Ecto neural progenitor cell (in vitro differentiated cells): ENCODE measurements at regions not wholly inside any gene's neighbourhood (a gene's known extent, or its start where the extent isn't known, plus 50 kb on each side); places are given as distances from the start of the nearest gene placed in this dataset.
"Not testable (repeated sequence)": the region's sequence is repeated elsewhere in the genome, so short reads cannot be mapped to it uniquely, and the experiment has no call there.

ENCODE experiments used
- DNase-seq: peaks from one replicate; pipeline ENCODE4 v3.0.0-alpha.2; 2018; ENCODE audit warnings: low spot score

GRCh38 chrX:140163371-140164159 lies 198.2 kb upstream of the CXorf66 start:
- no peak for DNase-seq

- no peak for DNase-seq
These were observed 192.3 kb upstream of the CXorf66 start for GRCh38 chrX:140157611-140158010.

- DNase-seq: no peak
These were observed 191.8 kb upstream of the CXorf66 start for GRCh38 chrX:140157143-140157542.

GRCh38 chrX:140151316-140151715 lies 186.0 kb upstream of the CXorf66 start:
- no peak for DNase-seq

GRCh38 chrX:140149761-140150160 lies 184.4 kb upstream of the CXorf66 start:
- no peak for DNase-seq

- DNase-seq: no peak
These were observed 176.2 kb upstream of the CXorf66 start for GRCh38 chrX:140141444-140142029.

GRCh38 chrX:140138492-140138891 lies 173.2 kb upstream of the CXorf66 start:
- not testable (repeated sequence) for DNase-seq

GRCh38 chrX:140138065-140138464 lies 172.7 kb upstream of the CXorf66 start:
- not testable (repeated sequence) for DNase-seq

GRCh38 chrX:140132937-140133336 lies 167.6 kb upstream of the CXorf66 start:
- no peak for DNase-seq

GRCh38 chrX:140123446-140123845 lies 158.1 kb upstream of the CXorf66 start:
- no peak for DNase-seq

- DNase-seq: not testable (repeated sequence)
These were observed 148.7 kb upstream of the CXorf66 start for GRCh38 chrX:140114059-140114458.

- DNase-seq: no peak
These were observed 144.8 kb upstream of the CXorf66 start for GRCh38 chrX:140110081-140110650.

- no peak for DNase-seq
These were observed 139.4 kb upstream of the CXorf66 start for GRCh38 chrX:140104760-140105159.

- DNase-seq: no peak
These were observed 133.9 kb upstream of the CXorf66 start for GRCh38 chrX:140099221-140099620.

GRCh38 chrX:140092121-140092520 lies 126.8 kb upstream of the CXorf66 start:
- DNase-seq: no peak

- peak; percentile 63 for DNase-seq
These were observed 126.0 kb upstream of the CXorf66 start for GRCh38 chrX:140091125-140091886.

- no peak for DNase-seq
These were observed 125.4 kb upstream of the CXorf66 start for GRCh38 chrX:140090800-140091124.

- no peak for DNase-seq
These were observed 123.1 kb upstream of the CXorf66 start for GRCh38 chrX:140088438-140088837.

GRCh38 chrX:140087875-140088274 lies 122.6 kb upstream of the CXorf66 start:
- no peak for DNase-seq

- no peak for DNase-seq
These were observed 121.4 kb upstream of the CXorf66 start for GRCh38 chrX:140086691-140087090.

GRCh38 chrX:140074851-140075250 lies 109.5 kb upstream of the CXorf66 start:
- DNase-seq: not testable (repeated sequence)

GRCh38 chrX:140071037-140071436 lies 105.7 kb upstream of the CXorf66 start:
- no peak for DNase-seq
